HG03097 (cell line): ENCODE measurements at regions not wholly inside any gene's neighbourhood (a gene's known extent, or its start where the extent isn't known, plus 50 kb on each side); places are given as distances from the start of the nearest gene placed in this dataset.

Experiments
- ATAC-seq: cut with Tn5 transposase; IDR thresholded peaks from one replicate; pipeline ENCODE4 v1.9.1; 2021; ENCODE audit not compliant: unreplicated experiment, low FRiP score

DNA sequence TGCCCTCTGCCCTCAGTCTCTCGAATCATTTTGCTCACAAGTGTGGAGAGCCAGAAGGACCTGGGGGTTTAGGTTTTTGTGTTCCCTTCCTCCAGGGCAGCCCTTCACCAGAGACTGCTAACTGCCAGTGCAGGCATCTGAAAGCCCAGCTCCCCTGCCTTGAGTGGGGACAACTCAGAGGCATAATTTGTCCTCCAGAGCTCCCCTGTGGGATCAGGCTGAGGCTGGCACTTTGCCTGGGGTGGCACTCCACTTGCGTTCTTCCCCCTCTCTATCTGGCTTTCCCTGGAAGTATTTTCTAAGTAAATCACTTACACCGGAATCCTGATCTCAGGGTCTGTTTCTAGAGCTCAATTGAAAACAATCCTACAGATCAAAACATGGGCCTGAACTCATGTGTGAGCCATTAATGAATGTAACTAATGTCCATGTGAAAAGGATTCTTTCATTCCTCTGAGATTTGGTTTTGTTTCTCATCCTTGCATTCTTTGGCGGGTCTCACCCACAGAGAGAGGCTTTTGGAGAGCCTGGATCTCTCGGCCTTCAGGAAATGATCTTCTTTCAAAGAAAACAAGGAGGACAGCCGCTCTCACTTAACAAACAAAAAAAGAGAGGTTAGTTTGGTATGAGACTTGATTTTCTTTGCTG lies 125.7 kb upstream of the RIPOR2 start:
- no peak for ATAC-seq

- ATAC-seq, result no peak
Measured at GRCh38 chr6:25062070-25062811, 126.5 kb upstream of the RIPOR2 start.

DNA sequence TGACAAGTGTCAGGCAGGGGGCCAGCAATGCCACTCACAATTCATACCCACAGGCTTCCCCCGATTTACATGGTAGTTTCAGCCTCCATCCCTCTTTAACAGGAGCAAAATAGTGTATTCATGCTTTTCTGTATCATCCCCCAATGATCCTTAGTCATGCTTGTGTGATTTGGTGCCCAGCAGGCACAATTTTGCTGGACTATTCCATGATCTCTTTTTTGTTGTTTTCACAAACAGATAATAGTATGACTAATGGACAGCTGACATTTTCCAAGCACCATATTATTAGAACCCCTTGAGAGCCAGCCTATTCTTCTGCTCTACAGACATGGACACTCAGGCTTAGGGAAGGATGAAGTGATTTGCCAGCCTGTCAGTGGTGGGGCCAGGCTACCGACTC lies 128.2 kb upstream of the RIPOR2 start:
- ATAC-seq, result no peak

- no peak for ATAC-seq
Measured at GRCh38 chr6:25065666-25066065, 129.9 kb upstream of the RIPOR2 start.

DNA sequence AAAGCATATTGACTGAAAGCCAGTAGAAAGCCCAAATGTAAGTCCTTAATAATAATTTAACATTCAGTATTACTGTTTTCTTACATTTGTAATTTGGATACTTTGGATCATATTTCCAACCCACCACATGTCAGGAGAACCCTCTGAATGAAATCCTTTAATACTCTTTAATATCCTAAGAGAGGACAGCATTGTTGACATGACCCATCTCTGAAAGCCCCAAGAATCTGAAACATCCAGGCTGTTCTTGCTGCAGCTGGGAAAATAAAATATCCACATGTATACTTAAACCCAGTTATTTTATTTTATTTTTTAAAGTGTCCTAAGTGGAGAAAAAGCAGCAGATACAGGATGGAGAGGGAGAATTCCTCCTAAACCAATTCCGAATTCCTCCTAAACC lies 130.8 kb upstream of the RIPOR2 start:
- no peak for ATAC-seq

GRCh38 chr6:25068866-25069265 lies 133.1 kb upstream of the RIPOR2 start:
- ATAC-seq, result no peak

DNA sequence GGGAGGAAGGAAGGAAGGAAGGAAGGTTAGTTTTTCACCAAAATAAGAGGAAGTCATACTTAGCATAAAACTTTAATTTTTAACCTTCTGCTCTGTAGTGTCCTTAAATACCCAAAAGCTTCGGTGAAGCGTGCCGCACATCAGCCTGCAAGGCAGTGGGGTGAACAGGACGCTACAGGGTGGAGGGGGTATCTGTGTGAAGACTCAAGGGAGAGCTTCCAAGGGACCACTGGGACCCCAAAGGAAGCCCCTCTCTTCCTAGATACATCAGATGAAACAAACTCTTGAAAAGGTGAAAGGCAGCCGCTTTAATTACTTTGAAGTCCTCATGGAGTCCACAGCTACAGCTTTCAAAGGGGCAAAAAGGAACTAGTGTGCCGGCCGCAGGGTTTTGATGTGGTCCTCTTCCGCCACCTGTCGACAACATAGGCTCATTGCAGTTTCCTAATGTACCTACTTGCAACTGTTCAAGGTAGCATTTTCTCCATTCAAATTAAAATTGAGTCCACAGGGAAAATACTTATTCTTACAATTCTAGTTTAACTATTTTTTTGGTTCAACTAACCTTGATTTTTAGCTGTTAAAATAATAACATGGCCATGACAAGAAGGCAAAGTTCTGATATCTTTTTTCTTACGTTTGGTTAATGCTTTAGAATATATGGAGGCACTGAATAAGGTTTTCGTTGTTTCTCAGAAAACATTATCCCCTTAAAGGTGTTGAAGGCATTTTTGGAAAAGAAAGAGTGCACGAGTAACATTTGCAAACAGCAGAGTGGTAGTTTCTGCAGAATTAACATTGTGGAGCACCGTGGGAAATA lies 135.0 kb upstream of the RIPOR2 start:
- ATAC-seq, result peak; percentile 82

DNA sequence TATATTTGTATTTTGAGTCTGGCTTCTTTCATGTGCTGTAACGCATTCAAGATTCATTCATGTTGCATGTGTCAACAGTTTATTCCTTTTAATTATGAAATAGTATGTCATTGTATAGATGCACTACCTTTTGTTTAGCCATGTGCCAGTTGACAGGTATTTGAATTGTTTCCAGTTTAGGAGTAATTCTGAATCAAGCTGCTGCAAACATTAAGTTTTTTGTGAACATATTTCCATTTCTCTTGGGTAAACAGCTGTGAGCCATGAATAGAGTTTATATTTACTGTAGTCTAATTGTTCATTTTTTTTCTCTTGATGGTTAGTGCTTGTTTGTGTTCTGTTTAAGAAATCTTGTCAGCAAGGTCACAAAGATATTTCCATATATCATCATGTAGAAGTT lies 142.4 kb upstream of the RIPOR2 start:
- no peak for ATAC-seq

- ATAC-seq, result no peak
Measured at GRCh38 chr6:25083784-25084507, 148.2 kb upstream of the RIPOR2 start.

- no peak for ATAC-seq
Measured at GRCh38 chr6:25084508-25084833, 148.7 kb upstream of the RIPOR2 start.

GRCh38 chr6:25085756-25086155 lies 150.0 kb upstream of the RIPOR2 start:
- ATAC-seq, result no peak

GRCh38 chr6:25086500-25087091 lies 150.8 kb upstream of the RIPOR2 start:
- ATAC-seq, result no peak

GRCh38 chr6:25088513-25088912 lies 152.8 kb upstream of the RIPOR2 start:
- no peak for ATAC-seq

DNA sequence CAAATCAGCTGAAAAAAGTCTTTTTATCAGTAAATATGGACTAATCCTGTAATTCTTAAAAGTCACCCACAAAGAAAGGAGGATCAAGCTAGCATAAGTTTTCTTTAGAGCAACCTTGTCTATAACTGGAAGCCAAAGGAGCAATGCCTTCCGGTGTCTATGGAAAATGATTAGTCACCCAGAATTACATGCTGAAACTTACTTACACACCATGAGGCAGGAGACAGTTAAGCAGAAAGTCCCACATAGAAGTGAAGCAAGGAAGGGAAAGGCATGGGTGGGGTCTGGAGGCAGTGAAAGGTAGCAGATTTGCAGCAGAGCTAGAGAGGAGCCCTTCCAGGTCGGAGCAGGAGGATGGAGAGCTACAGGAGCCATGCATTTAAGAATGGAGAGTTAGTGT lies 153.7 kb upstream of the RIPOR2 start:
- no peak for ATAC-seq

- no peak for ATAC-seq
Measured at GRCh38 chr6:25094726-25095125, 159.0 kb upstream of the RIPOR2 start.

- ATAC-seq, result no peak
Measured at GRCh38 chr6:25100288-25100687, 164.5 kb upstream of the RIPOR2 start.

DNA sequence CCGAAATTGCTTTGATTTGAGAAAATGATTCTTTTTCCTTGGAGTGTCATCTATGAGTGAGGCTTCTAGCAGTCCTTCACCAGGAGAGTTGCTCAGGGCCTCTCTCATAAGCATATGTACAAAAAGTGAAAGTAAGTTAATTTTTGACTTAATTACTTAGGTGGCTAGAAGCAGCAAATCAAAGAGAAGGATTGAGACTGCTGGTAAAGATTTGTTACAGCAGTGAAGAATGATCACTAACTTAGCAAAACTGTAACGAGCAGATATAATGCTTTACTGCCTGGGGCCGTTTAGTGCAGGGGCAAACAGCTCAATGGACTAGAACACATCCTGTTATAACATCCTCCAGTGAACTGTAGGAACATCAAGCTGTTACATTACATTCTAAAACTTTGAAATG lies 167.8 kb upstream of the RIPOR2 start:
- ATAC-seq, result no peak

DNA sequence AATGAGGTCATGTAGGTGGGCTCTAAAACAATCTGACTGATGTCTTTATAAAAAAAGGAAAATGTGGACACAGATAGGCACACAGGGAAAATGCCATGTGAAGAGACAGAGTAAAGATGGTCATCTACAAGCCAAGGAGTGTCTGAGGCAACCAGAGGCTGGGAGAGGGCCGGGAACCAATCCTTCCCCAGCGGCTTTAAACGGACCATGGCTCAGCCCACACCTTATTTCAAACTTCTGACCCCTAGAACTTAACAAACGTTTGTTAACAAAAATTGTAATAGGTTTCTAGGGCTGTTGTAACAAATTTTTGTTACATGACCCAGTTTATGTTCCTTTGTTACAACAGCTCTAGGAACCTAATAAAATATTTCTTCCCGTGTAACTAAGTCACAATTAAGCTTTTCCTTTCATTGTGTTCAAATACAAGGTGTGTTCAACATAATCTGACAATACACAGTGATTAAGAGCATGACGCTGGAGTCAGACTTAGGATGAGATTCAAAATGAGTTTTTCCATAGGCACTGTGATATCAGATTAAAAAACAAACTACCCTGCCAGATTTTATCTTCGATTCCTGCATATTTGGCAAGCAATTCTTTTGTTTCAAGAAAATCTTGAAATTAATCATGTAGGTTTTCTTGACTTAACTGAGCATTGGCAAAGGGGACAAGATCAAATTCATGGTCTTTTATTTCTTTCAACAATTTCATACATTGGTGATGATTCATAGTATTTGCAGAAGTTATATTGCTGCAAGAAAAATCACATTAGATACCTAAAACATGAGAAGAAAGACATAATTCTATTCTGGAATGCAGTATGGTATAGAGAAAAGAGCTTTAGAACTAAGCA lies 169.5 kb upstream of the RIPOR2 start:
- ATAC-seq, result no peak

GRCh38 chr6:25107218-25107617 lies 171.5 kb upstream of the RIPOR2 start:
- ATAC-seq, result no peak

- ATAC-seq, result no peak
Measured at GRCh38 chr6:25111782-25112181, 167.4 kb upstream of the CARMIL1 start.
